Mucosa of rectum (tissue), 2 donors: ENCODE measurements at regions not wholly inside any gene's neighbourhood (a gene's known extent, or its start where the extent isn't known, plus 50 kb on each side); places are given as distances from the start of the nearest gene placed in this dataset.

ENCODE experiments used
- H3K27ac ChIP-seq, 2 donors: one replicate each; pipeline ENCODE4 v1.7.0; 2013; ENCODE audit warnings: inconsistent platforms in 2 of 2, low read depth in 2 of 2, low read length in 2 of 2
- H3K27me3 ChIP-seq, 2 donors: one replicate each; pipeline ENCODE4 v1.7.0; 2013; ENCODE audit warnings: low read length in 2 of 2; ENCODE audit not compliant: control insufficient read depth in 2 of 2, insufficient read depth in 2 of 2
- H3K36me3 ChIP-seq, 2 donors: one replicate each; pipeline ENCODE4 v1.7.0; 2013; ENCODE audit warnings: low read length in 2 of 2; ENCODE audit not compliant: control insufficient read depth in 2 of 2, insufficient read depth in 2 of 2
- H3K4me1 ChIP-seq, 2 donors: one replicate each; pipeline ENCODE4 v1.7.0; 2013; ENCODE audit warnings: low read length in 2 of 2, mild to moderate bottlenecking in 1 of 2; ENCODE audit not compliant: control insufficient read depth in 2 of 2, insufficient read depth in 2 of 2
- H3K4me3 ChIP-seq, 2 donors: one replicate each; pipeline ENCODE4 v1.7.0; 2013; ENCODE audit warnings: low read length in 2 of 2
- H3K9ac ChIP-seq, 2 donors: one replicate each; pipeline ENCODE4 v1.7.0; 2013; ENCODE audit warnings: low read length in 2 of 2, low read depth in 1 of 2, mild to moderate bottlenecking in 1 of 2
- H3K9me3 ChIP-seq, 2 donors: one replicate each; pipeline ENCODE4 v1.7.0; 2013; ENCODE audit warnings: low read length in 2 of 2; ENCODE audit not compliant: control insufficient read depth in 2 of 2
- donor health status: healthy.
- donor health status: Normal muscosa, but diverticular disease.

- Histone ChIP-seq H3K27me3 (no peaks in the 10 kb centered on the region), H3K4me3 (no peak overlapping the region), H3K36me3 (no peaks in the 10 kb centered on the region), H3K27ac (no peak overlapping the region), H3K9me3 (no peaks in the 10 kb centered on the region), H3K9ac (no peak overlapping the region), H3K4me1 (no peaks in the 10 kb centered on the region)
Observed at GRCh38 chr4:14125375-14126129, 498.0 kb upstream of the BOD1L1 start.

- no peak overlapping the region for H3K4me3 ChIP-seq
- H3K9me3 ChIP-seq, result no peaks in the 10 kb centered on the region
- no peak overlapping the region for H3K9ac ChIP-seq
- no peaks in the 10 kb centered on the region for H3K27me3 ChIP-seq
- no peaks in the 10 kb centered on the region for H3K4me1 ChIP-seq
- no peak overlapping the region for H3K27ac ChIP-seq
- no peaks in the 10 kb centered on the region for H3K36me3 ChIP-seq
Observed at GRCh38 chr4:14130551-14130950, 503.0 kb upstream of the BOD1L1 start.

DNA sequence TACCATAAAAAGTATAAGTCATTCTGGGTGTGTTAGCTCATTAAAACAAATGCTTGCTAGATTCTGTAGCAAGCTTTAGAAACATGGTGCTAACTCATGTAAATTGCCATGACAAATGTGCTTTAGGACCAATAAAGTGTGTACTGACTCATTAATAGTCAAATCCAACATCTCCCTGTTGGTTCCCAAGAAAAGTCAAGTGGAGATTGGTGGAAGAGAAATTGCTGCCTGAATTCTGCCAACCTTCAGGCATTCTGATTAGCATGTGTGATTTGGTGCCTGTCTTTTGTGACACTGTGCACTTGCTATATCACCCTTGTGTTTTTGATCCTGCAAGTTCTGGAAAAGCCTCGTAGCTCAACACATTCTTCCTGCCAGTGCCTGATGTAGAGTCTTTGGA is 503.8 kb upstream of the BOD1L1 start:
- Histone ChIP-seq H3K9me3 (no peaks in the 10 kb centered on the region), H3K36me3 (no peaks in the 10 kb centered on the region), H3K4me1 (no peaks in the 10 kb centered on the region), H3K9ac (no peak overlapping the region), H3K27ac (no peak overlapping the region), H3K4me3 (no peak overlapping the region), H3K27me3 (no peaks in the 10 kb centered on the region)

GRCh38 chr4:14132301-14132700 is 504.8 kb upstream of the BOD1L1 start:
- Histone ChIP-seq H3K27me3 (no peaks in the 10 kb centered on the region), H3K9me3 (no peaks in the 10 kb centered on the region), H3K9ac (no peak overlapping the region), H3K4me1 (no peaks in the 10 kb centered on the region), H3K27ac (no peak overlapping the region), H3K4me3 (no peak overlapping the region), H3K36me3 (no peaks in the 10 kb centered on the region)

DNA sequence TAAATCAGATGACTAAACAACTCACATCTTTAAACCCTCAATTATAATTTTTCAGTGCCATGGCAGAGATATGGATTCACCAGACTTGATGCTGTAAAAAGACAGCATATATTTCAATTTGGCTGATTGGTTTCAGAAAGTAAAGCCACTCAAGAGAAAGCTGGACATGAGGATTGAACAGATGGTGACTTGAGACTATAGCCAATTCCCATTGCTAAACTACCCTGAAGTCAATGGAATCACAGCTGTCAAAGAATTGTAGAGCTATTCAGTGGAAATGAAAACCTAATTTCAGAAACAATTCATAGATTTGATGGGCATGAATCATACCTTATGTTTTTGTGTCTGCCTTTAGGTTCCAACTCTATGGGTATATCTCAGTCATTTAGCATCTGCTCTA is 510.6 kb upstream of the BOD1L1 start:
- no peak overlapping the region for H3K9ac ChIP-seq
- H3K36me3 ChIP-seq, result no peaks in the 10 kb centered on the region
- no peak overlapping the region for H3K4me3 ChIP-seq
- no peaks in the 10 kb centered on the region for H3K4me1 ChIP-seq
- no peaks in the 10 kb centered on the region for H3K9me3 ChIP-seq
- no peaks in the 10 kb centered on the region for H3K27me3 ChIP-seq
- H3K27ac ChIP-seq, result no peak overlapping the region

DNA sequence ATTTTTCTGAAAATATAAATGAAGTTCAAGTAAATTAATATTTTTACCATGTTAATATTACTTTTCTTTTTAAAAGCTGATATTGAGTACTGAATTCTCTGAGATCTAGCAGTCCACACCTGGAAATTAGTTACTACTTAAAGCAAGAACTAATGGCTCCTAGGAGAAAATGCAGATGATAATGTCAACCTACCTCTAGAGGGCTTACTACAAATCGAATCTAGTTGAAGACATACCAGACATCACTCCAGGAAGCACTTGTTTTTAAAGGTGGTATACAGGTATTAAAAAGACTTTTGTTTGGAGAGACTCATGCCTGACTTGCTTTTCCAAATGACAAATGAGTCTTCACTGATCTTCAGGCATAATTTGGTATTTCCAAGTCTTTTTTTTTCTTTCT is 516.4 kb upstream of the BOD1L1 start:
- Histone ChIP-seq H3K36me3 (no peaks in the 10 kb centered on the region), H3K27ac (no peak overlapping the region), H3K27me3 (no peaks in the 10 kb centered on the region), H3K9ac (no peak overlapping the region), H3K4me3 (no peak overlapping the region), H3K9me3 (no peaks in the 10 kb centered on the region), H3K4me1 (no peaks in the 10 kb centered on the region)

GRCh38 chr4:14149176-14150053 is 521.9 kb upstream of the BOD1L1 start:
- no peaks in the 10 kb centered on the region for H3K36me3 ChIP-seq
- no peak overlapping the region for H3K9ac ChIP-seq
- no peaks in the 10 kb centered on the region for H3K9me3 ChIP-seq
- no peak overlapping the region for H3K4me3 ChIP-seq
- H3K27ac ChIP-seq, result no peak overlapping the region
- H3K27me3 ChIP-seq, result no peaks in the 10 kb centered on the region
- no peaks in the 10 kb centered on the region for H3K4me1 ChIP-seq

- Histone ChIP-seq H3K4me3 (no peak overlapping the region), H3K9ac (no peak overlapping the region), H3K4me1 (no peaks in the 10 kb centered on the region), H3K9me3 (no peaks in the 10 kb centered on the region), H3K27me3 (no peaks in the 10 kb centered on the region), H3K27ac (no peak overlapping the region), H3K36me3 (no peaks in the 10 kb centered on the region)
Observed at GRCh38 chr4:14151101-14151500, 523.6 kb upstream of the BOD1L1 start.

DNA sequence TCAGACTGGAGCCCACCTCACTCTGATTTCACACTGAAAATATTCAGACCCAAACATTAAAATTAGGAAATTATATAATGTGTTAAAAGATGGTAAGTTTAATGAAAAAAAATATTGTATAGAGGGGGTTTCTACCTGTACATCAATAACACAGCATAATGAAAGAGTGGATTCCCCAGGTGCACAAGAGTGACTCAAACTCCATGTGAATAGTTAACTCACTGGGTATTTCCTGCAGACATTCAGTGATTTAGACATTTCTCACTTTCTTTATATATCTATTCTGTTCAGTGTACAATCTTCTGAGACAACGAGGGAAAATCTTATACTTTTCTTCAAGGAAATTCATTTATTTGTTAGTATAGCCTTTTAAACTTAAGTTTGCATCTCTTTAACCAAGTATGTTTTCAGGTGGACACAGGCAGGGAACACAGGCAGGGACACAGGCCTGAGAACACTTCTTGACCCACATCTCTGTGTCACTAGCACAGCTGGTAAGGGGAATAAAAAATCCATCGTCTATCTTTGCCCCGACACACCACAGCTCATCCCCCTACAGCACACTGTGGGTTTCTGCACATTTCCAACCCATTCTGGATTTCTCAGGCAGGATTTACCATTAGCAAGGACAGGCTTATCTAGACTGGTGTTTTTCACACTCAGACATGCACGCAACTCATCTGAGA is 525.5 kb upstream of the BOD1L1 start:
- no peak overlapping the region for H3K27ac ChIP-seq
- H3K9ac ChIP-seq, result no peak overlapping the region
- no peaks in the 10 kb centered on the region for H3K27me3 ChIP-seq
- H3K4me1 ChIP-seq, result no peaks in the 10 kb centered on the region
- H3K9me3 ChIP-seq, result no peaks in the 10 kb centered on the region
- H3K36me3 ChIP-seq, result no peaks in the 10 kb centered on the region
- no peak overlapping the region for H3K4me3 ChIP-seq

DNA sequence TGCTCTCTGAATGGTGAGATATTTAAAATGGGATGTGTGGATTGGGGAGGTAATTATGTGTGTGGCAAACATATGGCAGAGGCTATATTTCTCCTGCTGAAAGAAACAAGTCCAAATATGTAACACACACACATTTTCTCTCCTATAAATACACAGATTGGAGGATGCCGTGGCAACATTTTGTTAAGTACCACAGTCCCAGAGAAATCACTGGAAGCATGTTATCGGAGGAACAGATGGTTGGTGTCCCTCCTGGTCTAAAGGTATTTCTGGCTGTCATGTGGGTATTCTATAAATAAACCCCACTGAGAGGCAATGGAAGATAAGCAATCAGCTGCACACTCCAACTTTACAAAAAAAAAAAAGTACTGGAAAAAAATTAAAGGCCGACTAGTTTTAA is 528.3 kb upstream of the BOD1L1 start:
- no peaks in the 10 kb centered on the region for H3K36me3 ChIP-seq
- H3K4me3 ChIP-seq, result no peak overlapping the region
- H3K27me3 ChIP-seq, result no peaks in the 10 kb centered on the region
- H3K9me3 ChIP-seq, result no peaks in the 10 kb centered on the region
- H3K4me1 ChIP-seq, result no peaks in the 10 kb centered on the region
- H3K27ac ChIP-seq, result no peak overlapping the region
- H3K9ac ChIP-seq, result no peak overlapping the region
